HepG2 (cell line): ENCODE measurements at regions not wholly inside any gene's neighbourhood (a gene's known extent, or its start where the extent isn't known, plus 50 kb on each side); places are given as distances from the start of the nearest gene placed in this dataset.

Experiments used
- ATAC-seq: fragments of 200-7000 bp; cut with Tn5 transposase; 3 replicates; pipeline ENCODE4 v1.9.1; 2020; ENCODE audit warnings: mild to moderate bottlenecking, moderate library complexity
- BruUV-seq: library from RNA; stranded (reverse); fragments of 400-500 nt; replicated peaks from 2 replicates; lab custom pipeline; 2021; lab: Mats Ljungman, UMichigan
- CTCF ChIA-PET: fragments of 300-600 bp; formaldehyde crosslinking; extraction: SDS; loops from one replicate; lab custom pipeline; 2021; ENCODE audit warnings: low total read pairs, inconsistent platforms, low intra/inter-chr PET ratio; lab: Yijun Ruan, JAX
- POLR2A ChIA-PET: fragments of 350-600 bp; sonication (Branson Sonifier 250); formaldehyde crosslinking; loops from one replicate; lab custom pipeline; 2020; ENCODE audit warnings: antibody characterized with exemption, inconsistent platforms; lab: Yijun Ruan, JAX
- DNase-seq: peaks from one replicate; pipeline ENCODE4 v3.0.0-alpha.2; 2015; ENCODE audit warnings: low spot score
- FAIRE-seq: peaks from 3 replicates; lab custom pipeline; 2011; peaks lifted over from hg19 to GRCh38; lab: Jason Lieb, UNC
- H2AFZ ChIP-seq: one replicate; pipeline ENCODE4 v1.6.1; 2011; ENCODE audit warnings: low read length, inconsistent platforms
- H3K27ac ChIP-seq: fragments of 300-600 bp; 3 replicates; pipeline ENCODE4 v1.8.0; 2011; ENCODE audit warnings: mixed run types, mild to moderate bottlenecking, mixed read lengths, low read length, inconsistent platforms; ENCODE audit not compliant: insufficient read depth; ENCODE audit errors: extremely low read length
- H3K27me3 ChIP-seq, 2 experiments: fragments of 200-600 bp in 1 of 2; 2 replicates in 1 of 2; 3 replicates in 1 of 2; pipeline versions ENCODE4 v1.6.0 to v1.8.0; 2011; ENCODE audit warnings: low read length in 2 of 2, mild to moderate bottlenecking in 2 of 2, moderate library complexity in 2 of 2, inconsistent platforms in 1 of 2; ENCODE audit not compliant: insufficient read depth in 2 of 2, control insufficient read depth in 1 of 2
- H3K36me3 ChIP-seq, 2 experiments: fragments of 200-600 bp in 1 of 2; replicated peaks in 1 of 2; 2 replicates in 1 of 2; 3 replicates in 1 of 2; pipeline versions ENCODE4 v1.5.1 to v1.8.0; 2011; ENCODE audit warnings: low read length in 2 of 2, inconsistent platforms in 1 of 2; ENCODE audit not compliant: insufficient read depth in 2 of 2, control insufficient read depth in 1 of 2
- H3K4me1 ChIP-seq: 2 replicates; pipeline ENCODE4 v1.5.1; 2012; ENCODE audit warnings: low read length, inconsistent platforms; ENCODE audit not compliant: insufficient read depth
- H3K4me2 ChIP-seq: 2 replicates; pipeline ENCODE4 v1.6.0; 2011; ENCODE audit warnings: low read depth, low read length, inconsistent platforms
- H3K4me3 ChIP-seq, 3 experiments: fragments of 200-600 bp in 1 of 3; sonication (generic), shearing (Covaris generic) in 1 of 3; replicated peaks in 1 of 3; 2 replicates each; pipeline ENCODE4 v1.5.1; 2011 to 2016; ENCODE audit warnings: low read length in 3 of 3, inconsistent platforms in 2 of 3, low read depth in 2 of 3, mild to moderate bottlenecking in 2 of 3, control low read depth in 1 of 3, mixed read lengths in 1 of 3; ENCODE audit not compliant: insufficient read depth in 1 of 3
- H3K79me2 ChIP-seq: one replicate; pipeline ENCODE4 v1.6.1; 2011; ENCODE audit warnings: low read length, inconsistent platforms; ENCODE audit not compliant: insufficient read depth
- H3K9ac ChIP-seq: 2 replicates; pipeline ENCODE4 v1.6.0; 2011; ENCODE audit warnings: mild to moderate bottlenecking, low read depth, low read length, inconsistent platforms; ENCODE audit not compliant: insufficient read depth
- H3K9me3 ChIP-seq: 2 replicates; pipeline ENCODE4 v1.5.1; 2012; ENCODE audit warnings: mild to moderate bottlenecking, low read length
- H4K20me1 ChIP-seq: 2 replicates; pipeline ENCODE4 v1.6.0; 2011; ENCODE audit warnings: inconsistent platforms, mild to moderate bottlenecking, low read length, moderate library complexity; ENCODE audit not compliant: insufficient read depth
- CHD2 ChIP-seq: IDR thresholded peaks from 2 replicates; pipeline ENCODE4 v1.6.1; 2011; ENCODE audit warnings: low read depth, low read length, improper control_type of control experiment
- DZIP1 ChIP-seq: sonication (generic); formaldehyde crosslinking; IDR thresholded peaks from 2 replicates; pipeline ENCODE4 v1.5.0; 2020; ENCODE audit warnings: mild to moderate bottlenecking, missing genetic modification reagents
- FOSL1 ChIP-seq: sonication (generic); formaldehyde crosslinking; IDR thresholded peaks from 2 replicates; pipeline ENCODE4 v1.9.0; 2021; ENCODE audit warnings: missing genetic modification reagents, borderline replicate concordance
- ISX ChIP-seq: sonication (generic); formaldehyde crosslinking; conservative IDR thresholded peaks from 2 replicates; pipeline ENCODE4 v1.5.0; 2020; ENCODE audit warnings: missing genetic modification reagents
- JUN ChIP-seq: sonication (generic); formaldehyde crosslinking; IDR thresholded peaks from 2 replicates; pipeline ENCODE4 v1.4.0; 2020; ENCODE audit warnings: mild to moderate bottlenecking, missing genetic modification reagents
- POLR2A ChIP-seq, 2 experiments: IDR thresholded peaks; 2 replicates each; pipeline ENCODE4 v1.6.1; 2011; ENCODE audit warnings: low read depth in 2 of 2, low read length in 2 of 2, mild to moderate bottlenecking in 1 of 2, moderate library complexity in 1 of 2; ENCODE audit not compliant: insufficient read depth in 1 of 2
- SMAD1 ChIP-seq: sonication (generic); formaldehyde crosslinking; IDR thresholded peaks from 2 replicates; pipeline ENCODE4 v1.4.0; 2020; ENCODE audit warnings: missing genetic modification reagents, low read depth, mild to moderate bottlenecking, borderline replicate concordance
- TCF12 ChIP-seq, 2 experiments: fragments of 450-650 bp in 1 of 2; sonication (generic) in 1 of 2; formaldehyde crosslinking in 1 of 2; IDR thresholded peaks; 2 replicates each; pipeline versions ENCODE4 v1.6.1 to v1.8.0; 2017 to 2022; ENCODE audit warnings: antibody characterized with exemption in 1 of 2, mild to moderate bottlenecking in 1 of 2, missing genetic modification reagents in 1 of 2, moderate library complexity in 1 of 2
- ZBTB37 ChIP-seq: sonication (generic); formaldehyde crosslinking; IDR thresholded peaks from 2 replicates; pipeline ENCODE4 v1.4.0; 2020; ENCODE audit warnings: mild to moderate bottlenecking, missing genetic modification reagents
- ZFP37 ChIP-seq: sonication (generic); formaldehyde crosslinking; IDR thresholded peaks from 2 replicates; pipeline ENCODE4 v1.4.0; 2020; ENCODE audit warnings: missing genetic modification reagents, borderline replicate concordance
- ZNF180 ChIP-seq: sonication (generic); formaldehyde crosslinking; IDR thresholded peaks from 2 replicates; pipeline ENCODE4 v1.4.0; 2020; ENCODE audit warnings: low read depth, missing genetic modification reagents, borderline replicate concordance
- ZNF326 ChIP-seq: sonication (generic); formaldehyde crosslinking; IDR thresholded peaks from 2 replicates; pipeline ENCODE4 v1.4.0; 2020; ENCODE audit warnings: missing genetic modification reagents, borderline replicate concordance
- WGBS: methylation state at CpG from one replicate; pipeline ENCODE4 v1.1.6; 2017; ENCODE audit warnings: low lambda C conversion rate; 5-methylcytosine and 5-hydroxymethylcytosine counted together
- in situ Hi-C: cut with HindIII; loops from 2 replicates; pipeline ENCODE4 v1.10.0; 2017; ENCODE audit warnings: low pct_unique_long_range_greater_than_20kb; ENCODE audit not compliant: extremely low pct_ligation_motif_present
- intact Hi-C: fragments of 100-400 bp; cut with micrococcal nuclease; formaldehyde crosslinking; loops from one replicate; pipeline ENCODE4 v1.10.0; 2022; ENCODE audit not compliant: unreplicated experiment

- Histone ChIP-seq H4K20me1 (no peaks in the 10 kb centered on the region), H3K4me1 (no peaks in the 10 kb centered on the region), H3K79me2 (no peaks in the 10 kb centered on the region), H3K27me3 (no peaks in the 10 kb centered on the region), H3K27ac (no peak overlapping the region), H2AFZ (no peak overlapping the region), H3K4me3 (no peak overlapping the region), H3K9me3 (no peaks in the 10 kb centered on the region), H3K36me3 (no peaks in the 10 kb centered on the region), H3K4me2 (no peak overlapping the region), H3K9ac (no peak overlapping the region)
- in situ Hi-C loops (no loop called here), intact Hi-C loops (no loop called here)
- DNase-seq (no peak), FAIRE-seq (no peak), ATAC-seq (no peak)
- no TSS peak for BruUV-seq
- ChIA-PET CTCF (no interaction called here), POLR2A (no interaction called here)
- TF ChIP-seq SMAD1 (CRISPR knock-in tag) (no peak), FOSL1 (CRISPR knock-in tag) (no peak), JUN (CRISPR knock-in tag) (no peak), ZBTB37 (CRISPR knock-in tag) (no peak), ZNF180 (CRISPR knock-in tag) (no peak), ZNF326 (no peak), CHD2 (no peak), TCF12 (IDR thresholded peaks at IDR 0.05) (no peak), TCF12 (CRISPR knock-in tag; IDR thresholded peaks at IDR 0.05) (no peak), ISX (CRISPR knock-in tag) (no peak), POLR2A (IDR thresholded peaks at IDR 0.05; ENCODE audit: insufficient read depth in 1 of 2, low read depth in 2 of 2, low read length in 2 of 2) (no peak), DZIP1 (CRISPR knock-in tag) (no peak), ZFP37 (CRISPR knock-in tag) (no peak)
- WGBS, result 0% methylated on average over 1 of the region's 1 CpG
These were observed 123.3 kb upstream of the LUZP2 start for GRCh38 chr11:24373516-24373915.
